Panc1 (cell line): ENCODE measurements at regions not wholly inside any gene's neighbourhood (a gene's known extent, or its start where the extent isn't known, plus 50 kb on each side); places are given as distances from the start of the nearest gene placed in this dataset.

Experiments used
- ATAC-seq: fragments of 200-7000 bp; cut with Tn5 transposase; 2 replicates; pipeline ENCODE4 v1.9.1; 2020; ENCODE audit warnings: mild to moderate bottlenecking, moderate library complexity
- BruUV-seq: library from RNA; stranded (reverse); fragments of 400-500 nt; replicated peaks from 2 replicates; lab custom pipeline; 2021; lab: Mats Ljungman, UMichigan
- CTCF ChIA-PET: fragments of 300-600 bp; sonication (Branson Sonifier 250); formaldehyde crosslinking; loops from one replicate; lab custom pipeline; 2022; ENCODE audit warnings: antibody characterized with exemption; lab: Charles Lee
- POLR2A ChIA-PET: fragments of 300-600 bp; sonication (Branson Sonifier 250); formaldehyde crosslinking; loops from one replicate; lab custom pipeline; 2022; ENCODE audit warnings: antibody characterized with exemption; lab: Charles Lee
- DNase-seq: peaks from one replicate; pipeline ENCODE4 v3.0.0-alpha.2; 2010; ENCODE audit warnings: low read depth, low spot score
- H3K27ac ChIP-seq: 2 replicates; pipeline ENCODE4 v1.5.1; 2011; ENCODE audit warnings: mild to moderate bottlenecking, low read length, inconsistent platforms
- H3K27me3 ChIP-seq: fragments of 200-500 bp; sonication (Bioruptor generic); 2 replicates; pipeline ENCODE4 v1.6.0; 2014; ENCODE audit warnings: low read length, inconsistent platforms; ENCODE audit not compliant: control insufficient read depth, insufficient read depth
- H3K36me3 ChIP-seq: fragments of 200-500 bp; sonication (Bioruptor generic); 2 replicates; pipeline ENCODE4 v1.5.1; 2014; ENCODE audit warnings: inconsistent platforms, mild to moderate bottlenecking, low read length, moderate library complexity; ENCODE audit not compliant: control insufficient read depth, insufficient read depth
- H3K4me1 ChIP-seq: 2 replicates; pipeline ENCODE4 v1.5.1; 2011; ENCODE audit warnings: inconsistent platforms, mild to moderate bottlenecking, low read length, moderate library complexity; ENCODE audit not compliant: control insufficient read depth, insufficient read depth
- H3K4me3 ChIP-seq, 2 experiments: 2 replicates each; pipeline ENCODE4 v1.5.1; 2011 to 2012; ENCODE audit warnings: low read depth in 2 of 2, low read length in 2 of 2, mild to moderate bottlenecking in 2 of 2, inconsistent platforms in 1 of 2, moderate library complexity in 1 of 2
- H3K9me3 ChIP-seq: fragments of 200-500 bp; sonication (Bioruptor generic); 2 replicates; pipeline ENCODE4 v1.5.1; 2014; ENCODE audit warnings: low read depth, mild to moderate bottlenecking, inconsistent platforms, low read length, moderate library complexity; ENCODE audit not compliant: control insufficient read depth, insufficient read depth
- POLR2AphosphoS5 ChIP-seq: IDR thresholded peaks from 2 replicates; pipeline ENCODE4 v1.6.1; 2012; ENCODE audit warnings: mild to moderate bottlenecking, low read depth, low read length, moderate library complexity
- REST ChIP-seq, 2 experiments: IDR thresholded peaks; 2 replicates each; pipeline ENCODE4 v1.6.1; 2011 to 2012; ENCODE audit warnings: low read depth in 2 of 2, control low read depth in 1 of 2, low read length in 1 of 2, mild to moderate bottlenecking in 1 of 2, moderate library complexity in 1 of 2; ENCODE audit not compliant: insufficient read depth in 1 of 2
- SIN3A ChIP-seq: IDR thresholded peaks from 2 replicates; pipeline ENCODE4 v1.6.1; 2012; ENCODE audit warnings: low read depth, mild to moderate bottlenecking, low read length, moderate library complexity, borderline replicate concordance; ENCODE audit not compliant: insufficient read depth
- TCF7L2 ChIP-seq: IDR thresholded peaks from 2 replicates; pipeline ENCODE4 v1.6.1; 2011; ENCODE audit warnings: mild to moderate bottlenecking, low read depth, low read length, inconsistent platforms
- in situ Hi-C: cut with HindIII; loops from 2 replicates; pipeline ENCODE4 v1.10.0; 2016; ENCODE audit warnings: low sequenced_read_pairs, low pct_unique_long_range_greater_than_20kb
- intact Hi-C: fragments of 100-400 bp; cut with micrococcal nuclease; formaldehyde crosslinking; loops from one replicate; pipeline ENCODE4 v1.10.0; 2022; ENCODE audit not compliant: unreplicated experiment
- TF ChIP-seq, protein P1 (sequence below): fragments of 450-650 bp; IDR thresholded peaks from 2 replicates; pipeline ENCODE4 v1.5.1; 2017; ENCODE audit warnings: mild to moderate bottlenecking

DNA sequence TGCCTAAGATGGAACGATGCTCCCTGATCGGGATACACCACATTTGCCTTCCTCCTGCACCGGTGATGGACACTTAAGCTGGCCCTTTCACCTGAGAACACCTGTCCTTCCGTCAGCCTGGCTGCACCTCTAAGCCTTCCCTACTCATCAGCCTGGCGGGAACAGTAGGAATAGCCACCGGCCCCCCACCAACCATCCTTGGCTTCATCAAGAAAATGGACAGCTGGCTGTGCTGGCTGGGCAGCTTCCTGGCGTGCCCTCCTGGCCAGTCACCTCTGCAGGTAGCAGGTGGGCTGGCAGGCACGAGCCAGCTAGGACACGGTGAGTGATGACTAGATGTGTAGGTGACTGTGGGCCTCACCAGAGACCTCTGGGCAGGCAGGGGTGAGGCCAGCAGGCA is 142.8 kb downstream of the CTTN start:
- in situ Hi-C loops = no loop called here
- TF ChIP-seq, protein P1, sequence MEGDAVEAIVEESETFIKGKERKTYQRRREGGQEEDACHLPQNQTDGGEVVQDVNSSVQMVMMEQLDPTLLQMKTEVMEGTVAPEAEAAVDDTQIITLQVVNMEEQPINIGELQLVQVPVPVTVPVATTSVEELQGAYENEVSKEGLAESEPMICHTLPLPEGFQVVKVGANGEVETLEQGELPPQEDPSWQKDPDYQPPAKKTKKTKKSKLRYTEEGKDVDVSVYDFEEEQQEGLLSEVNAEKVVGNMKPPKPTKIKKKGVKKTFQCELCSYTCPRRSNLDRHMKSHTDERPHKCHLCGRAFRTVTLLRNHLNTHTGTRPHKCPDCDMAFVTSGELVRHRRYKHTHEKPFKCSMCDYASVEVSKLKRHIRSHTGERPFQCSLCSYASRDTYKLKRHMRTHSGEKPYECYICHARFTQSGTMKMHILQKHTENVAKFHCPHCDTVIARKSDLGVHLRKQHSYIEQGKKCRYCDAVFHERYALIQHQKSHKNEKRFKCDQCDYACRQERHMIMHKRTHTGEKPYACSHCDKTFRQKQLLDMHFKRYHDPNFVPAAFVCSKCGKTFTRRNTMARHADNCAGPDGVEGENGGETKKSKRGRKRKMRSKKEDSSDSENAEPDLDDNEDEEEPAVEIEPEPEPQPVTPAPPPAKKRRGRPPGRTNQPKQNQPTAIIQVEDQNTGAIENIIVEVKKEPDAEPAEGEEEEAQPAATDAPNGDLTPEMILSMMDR = no peak
- TF ChIP-seq TCF7L2 (no peak), REST (IDR thresholded peaks at IDR 0.05; ENCODE audit: insufficient read depth in 1 of 2, low read depth in 2 of 2, low read length in 1 of 2) (no peak), POLR2AphosphoS5 (no peak), SIN3A (no peak)
- POLR2A ChIA-PET = no interaction called here
- DNase-seq (no peak), ATAC-seq (no peak)
- no peak overlapping the region for H3K27ac ChIP-seq
- intact Hi-C loops = no loop called here
- no TSS peak for BruUV-seq
- CTCF ChIA-PET = interaction anchor here (0.6 kb wide), 1 partner anchor 214 kb away, joined by 5 read pairs; no protein-coding TSS in a partner anchor
- H3K4me1 ChIP-seq = no peaks in the 10 kb centered on the region
- H3K4me3 ChIP-seq = no peak overlapping the region
- H3K27me3 ChIP-seq = no peaks in the 10 kb centered on the region
- no peaks in the 10 kb centered on the region for H3K9me3 ChIP-seq
- no peaks in the 10 kb centered on the region for H3K36me3 ChIP-seq

GRCh38 chr11:70541699-70542098 is 143.4 kb downstream of the CTTN start:
- Histone ChIP-seq H3K27ac (no peak overlapping the region), H3K36me3 (no peaks in the 10 kb centered on the region), H3K4me1 (no peaks in the 10 kb centered on the region), H3K27me3 (no peaks in the 10 kb centered on the region), H3K4me3 (no peak overlapping the region), H3K9me3 (no peaks in the 10 kb centered on the region)
- no peak for DNase-seq
- TF ChIP-seq POLR2AphosphoS5 (no peak), REST (IDR thresholded peaks at IDR 0.05; ENCODE audit: insufficient read depth in 1 of 2, low read depth in 2 of 2, low read length in 1 of 2) (no peak), TCF7L2 (no peak), SIN3A (no peak)
- TF ChIP-seq, protein P1 = no peak
- intact Hi-C loops = no loop called here
- in situ Hi-C loops = no loop called here
- ATAC-seq = no peak
- BruUV-seq = no TSS peak
- POLR2A ChIA-PET = no interaction called here
- CTCF ChIA-PET = interaction anchor here (0.6 kb wide), 1 partner anchor 373 kb away, joined by 4 read pairs; no protein-coding TSS in a partner anchor
